ENCODE measurements at regions not wholly inside any gene's neighbourhood (a gene's known extent, or its start where the extent isn't known, plus 50 kb on each side); places are given as distances from the start of the nearest gene placed in this dataset.

DNA sequence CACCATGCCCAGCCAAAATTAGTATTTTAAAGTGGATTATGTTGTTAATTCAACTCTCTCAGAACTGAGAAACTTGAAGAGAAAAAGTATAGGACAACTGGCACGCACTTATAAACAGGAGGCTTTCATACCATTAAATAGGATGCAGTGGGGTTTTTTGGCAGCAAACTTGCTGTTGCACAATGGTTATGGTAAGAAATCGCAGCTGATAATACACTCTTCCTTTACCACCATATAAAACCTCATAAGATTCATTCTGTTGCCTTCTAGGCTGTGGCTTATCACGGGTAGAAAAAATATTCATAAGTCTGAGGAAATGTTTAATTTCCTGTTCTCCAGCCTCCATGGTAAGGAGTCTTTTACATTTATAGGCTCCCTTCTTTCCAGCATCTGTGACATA, 95.3 kb downstream of the TMCO5A start:
- H3K27me3 ChIP-seq (ENCODE audit: control insufficient read depth in 2 of 2, insufficient read depth in 2 of 2, low read length in 2 of 2): no peaks in the 10 kb centered on the region
- TF ChIP-seq, protein P1, sequence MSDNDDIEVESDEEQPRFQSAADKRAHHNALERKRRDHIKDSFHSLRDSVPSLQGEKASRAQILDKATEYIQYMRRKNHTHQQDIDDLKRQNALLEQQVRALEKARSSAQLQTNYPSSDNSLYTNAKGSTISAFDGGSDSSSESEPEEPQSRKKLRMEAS (IDR thresholded peaks at IDR 0.05; ENCODE audit: insufficient read depth, insufficient read length): no peak
- no peak for TF ChIP-seq FOS (IDR thresholded peaks at IDR 0.05; ENCODE audit: borderline replicate concordance, insufficient read depth, low read length)
- TF ChIP-seq MYC (IDR thresholded peaks at IDR 0.05; ENCODE audit: low read depth, low read length): no peak
- peak; percentile 38 for TF ChIP-seq GATA2 (IDR thresholded peaks at IDR 0.05; ENCODE audit: insufficient read depth, insufficient read length, low read depth, low read length)
- TF ChIP-seq EZH2 (IDR thresholded peaks at IDR 0.05; ENCODE audit: borderline replicate concordance, low read depth, low read length, severe bottlenecking): no peak
- POLR2A ChIA-PET: no interaction called here
- intact Hi-C loops (cut with micrococcal nuclease): no loop called here
- H3K4me3 ChIP-seq (replicated peaks in 1 of 3; ENCODE audit: insufficient read depth in 1 of 3, low read depth in 1 of 3, low read length in 3 of 3): no peak overlapping the region
- H3K9me1 ChIP-seq (replicated peaks; ENCODE audit: control insufficient read depth, extremely low read depth, insufficient read depth, low read length): no peaks in the 10 kb centered on the region
- H3K36me3 ChIP-seq (ENCODE audit: control insufficient read depth in 2 of 2, extremely low read depth in 1 of 2, insufficient read depth in 2 of 2, low read length in 2 of 2): no peaks in the 10 kb centered on the region
- no peaks in the 10 kb centered on the region for H4K20me1 ChIP-seq (replicated peaks; ENCODE audit: control insufficient read depth, extremely low read depth, insufficient read depth, low read length)
- H3K9me3 ChIP-seq (replicated peaks; ENCODE audit: control insufficient read depth, insufficient read depth, low read length): no peaks in the 10 kb centered on the region
- H3K27ac ChIP-seq (ENCODE audit: insufficient read depth, low read depth, low read length): no peak overlapping the region
- dilution Hi-C loops (cut with MboI; ENCODE audit: extremely low pct_ligation_motif_present, low sequenced_read_pairs): no loop called here
- H3K79me2 ChIP-seq (ENCODE audit: control insufficient read depth, insufficient read depth, low read length): no peaks in the 10 kb centered on the region
- H3K4me2 ChIP-seq (ENCODE audit: insufficient read depth, low read length): no peak overlapping the region
- FAIRE-seq (peak; percentile 56), DNase-seq (ENCODE audit: low read depth, low spot score) (peak; percentile 41)
- no peaks in the 10 kb centered on the region for H3K4me1 ChIP-seq (ENCODE audit: control insufficient read depth, extremely low read depth, insufficient read depth, low read length)
- H2AFZ ChIP-seq (ENCODE audit: low read depth, low read length): no peak overlapping the region
- BruUV-seq (replicated peaks): no TSS peak
- no peak overlapping the region for H3K9ac ChIP-seq (replicated peaks; ENCODE audit: extremely low read depth, insufficient read depth, low read length)
- CTCF ChIA-PET: interaction anchor here (0.6 to 2.5 kb wide), 4 partner anchors 15 to 240 kb away, joined by 3 to 7 read pairs (median 4); partner anchors contain the start of gene SPRED1

DNA sequence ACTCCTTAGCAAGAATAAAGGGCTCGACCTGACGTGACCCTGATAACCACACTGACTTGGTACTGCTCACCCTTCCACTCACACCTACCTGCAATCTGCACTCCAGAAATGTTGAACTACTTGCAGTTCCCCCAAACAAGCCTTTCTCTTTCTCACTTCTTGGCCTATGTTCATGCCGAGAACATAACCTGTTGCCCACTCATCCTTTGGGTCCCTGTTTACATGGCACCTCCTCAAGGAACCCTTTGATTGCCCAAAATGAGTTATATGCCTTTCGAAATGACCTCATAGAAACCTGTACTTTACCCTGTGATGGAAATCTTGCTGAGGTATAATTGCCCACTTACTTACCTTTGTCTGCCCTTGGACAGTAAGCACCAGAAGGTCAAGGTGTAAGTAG, 96.2 kb downstream of the TMCO5A start:
- FAIRE-seq: no peak
- CTCF ChIA-PET: interaction anchor here (1.2 kb wide), 1 partner anchor 14 kb away, joined by 4 read pairs; no protein-coding TSS in a partner anchor
- POLR2A ChIA-PET: no interaction called here
- DNase-seq (ENCODE audit: low read depth, low spot score): no peak
- no peak overlapping the region for H3K27ac ChIP-seq (ENCODE audit: insufficient read depth, low read depth, low read length)
- no peak for TF ChIP-seq FOS (IDR thresholded peaks at IDR 0.05; ENCODE audit: borderline replicate concordance, insufficient read depth, low read length)
- TF ChIP-seq MYC (IDR thresholded peaks at IDR 0.05; ENCODE audit: low read depth, low read length): no peak
- TF ChIP-seq, protein P1 (IDR thresholded peaks at IDR 0.05; ENCODE audit: insufficient read depth, insufficient read length): no peak
- TF ChIP-seq EZH2 (IDR thresholded peaks at IDR 0.05; ENCODE audit: borderline replicate concordance, low read depth, low read length, severe bottlenecking): no peak
- no peak for TF ChIP-seq POLR2AphosphoS5 (IDR thresholded peaks at IDR 0.05; ENCODE audit: insufficient read depth, low read depth, low read length)
- TF ChIP-seq, protein P2, sequence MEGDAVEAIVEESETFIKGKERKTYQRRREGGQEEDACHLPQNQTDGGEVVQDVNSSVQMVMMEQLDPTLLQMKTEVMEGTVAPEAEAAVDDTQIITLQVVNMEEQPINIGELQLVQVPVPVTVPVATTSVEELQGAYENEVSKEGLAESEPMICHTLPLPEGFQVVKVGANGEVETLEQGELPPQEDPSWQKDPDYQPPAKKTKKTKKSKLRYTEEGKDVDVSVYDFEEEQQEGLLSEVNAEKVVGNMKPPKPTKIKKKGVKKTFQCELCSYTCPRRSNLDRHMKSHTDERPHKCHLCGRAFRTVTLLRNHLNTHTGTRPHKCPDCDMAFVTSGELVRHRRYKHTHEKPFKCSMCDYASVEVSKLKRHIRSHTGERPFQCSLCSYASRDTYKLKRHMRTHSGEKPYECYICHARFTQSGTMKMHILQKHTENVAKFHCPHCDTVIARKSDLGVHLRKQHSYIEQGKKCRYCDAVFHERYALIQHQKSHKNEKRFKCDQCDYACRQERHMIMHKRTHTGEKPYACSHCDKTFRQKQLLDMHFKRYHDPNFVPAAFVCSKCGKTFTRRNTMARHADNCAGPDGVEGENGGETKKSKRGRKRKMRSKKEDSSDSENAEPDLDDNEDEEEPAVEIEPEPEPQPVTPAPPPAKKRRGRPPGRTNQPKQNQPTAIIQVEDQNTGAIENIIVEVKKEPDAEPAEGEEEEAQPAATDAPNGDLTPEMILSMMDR (IDR thresholded peaks at IDR 0.05; ENCODE audit: extremely low read depth in 1 of 2, insufficient read depth in 1 of 2, low read depth in 1 of 2, low read length in 2 of 2): no peak
- no peak for TF ChIP-seq POLR2A (IDR thresholded peaks at IDR 0.05; ENCODE audit: low read depth, low read length)
- no peak for TF ChIP-seq GATA2 (IDR thresholded peaks at IDR 0.05; ENCODE audit: insufficient read depth, insufficient read length, low read depth, low read length)
- no peak for TF ChIP-seq JUN (IDR thresholded peaks at IDR 0.05; ENCODE audit: borderline replicate concordance, insufficient read depth, insufficient read length, low read depth)
- H3K4me1 ChIP-seq (ENCODE audit: control insufficient read depth, extremely low read depth, insufficient read depth, low read length): peaks cover 3% of the 10 kb centered on the region
- no peak overlapping the region for H3K4me2 ChIP-seq (ENCODE audit: insufficient read depth, low read length)
- no peaks in the 10 kb centered on the region for H3K36me3 ChIP-seq (ENCODE audit: control insufficient read depth in 2 of 2, extremely low read depth in 1 of 2, insufficient read depth in 2 of 2, low read length in 2 of 2)
- dilution Hi-C loops (cut with MboI; ENCODE audit: extremely low pct_ligation_motif_present, low sequenced_read_pairs) (no loop called here), intact Hi-C loops (cut with micrococcal nuclease) (no loop called here)
- H3K27me3 ChIP-seq (ENCODE audit: control insufficient read depth in 2 of 2, insufficient read depth in 2 of 2, low read length in 2 of 2): no peaks in the 10 kb centered on the region
- H3K9ac ChIP-seq (replicated peaks; ENCODE audit: extremely low read depth, insufficient read depth, low read length): no peak overlapping the region
- H3K9me3 ChIP-seq (replicated peaks; ENCODE audit: control insufficient read depth, insufficient read depth, low read length): no peaks in the 10 kb centered on the region
- BruUV-seq (replicated peaks): no TSS peak
- H3K79me2 ChIP-seq (ENCODE audit: control insufficient read depth, insufficient read depth, low read length): no peaks in the 10 kb centered on the region
- no peak overlapping the region for H3K4me3 ChIP-seq (replicated peaks in 1 of 3; ENCODE audit: insufficient read depth in 1 of 3, low read depth in 1 of 3, low read length in 3 of 3)
- H3K9me1 ChIP-seq (replicated peaks; ENCODE audit: control insufficient read depth, extremely low read depth, insufficient read depth, low read length): no peaks in the 10 kb centered on the region
- no peaks in the 10 kb centered on the region for H4K20me1 ChIP-seq (replicated peaks; ENCODE audit: control insufficient read depth, extremely low read depth, insufficient read depth, low read length)
- H2AFZ ChIP-seq (ENCODE audit: low read depth, low read length): no peak overlapping the region

Measured in endothelial cell of umbilical vein (primary cell).